Sigmoid colon (tissue), 6 donors: ENCODE measurements at regions not wholly inside any gene's neighbourhood (a gene's known extent, or its start where the extent isn't known, plus 50 kb on each side); places are given as distances from the start of the nearest gene placed in this dataset.

Experiments used
- DNase-seq: peaks from one replicate; pipeline ENCODE4 v3.0.0-alpha.2; 2019
- H3K27ac ChIP-seq, 4 donors: fragments of 200-600 bp; sonication (generic); one replicate each; pipeline ENCODE4 v1.5.1; 2016 to 2019; ENCODE audit warnings: mild to moderate bottlenecking in 1 of 4
- H3K27me3 ChIP-seq, 3 donors: fragments of 200-600 bp; sonication (generic); one replicate each; pipeline ENCODE4 v1.5.1; 2019; ENCODE audit warnings: mild to moderate bottlenecking in 1 of 3
- H3K36me3 ChIP-seq, 4 donors: fragments of 200-600 bp; sonication (generic); one replicate each; pipeline ENCODE4 v1.5.1; 2016 to 2019
- H3K4me1 ChIP-seq, 4 donors: fragments of 200-600 bp; sonication (generic); one replicate each; pipeline ENCODE4 v1.5.1; 2017 to 2019
- H3K4me3 ChIP-seq, 4 donors: fragments of 200-600 bp; sonication (generic); one replicate each; pipeline ENCODE4 v1.5.1; 2017 to 2019; ENCODE audit warnings: mild to moderate bottlenecking in 2 of 4, moderate library complexity in 1 of 4
- H3K9me3 ChIP-seq, 4 donors: fragments of 200-600 bp in 3 of 4; sonication (generic) in 3 of 4; one replicate each; pipeline versions ENCODE4 v1.5.1 to v1.6.1; 2013 to 2019
- CTCF ChIP-seq, 4 experiments: fragments of 450-650 bp in 3 of 4; fragments of 200-600 bp in 1 of 4; IDR thresholded peaks; one replicate each; pipeline ENCODE4 v1.5.1; 2016 to 2019; ENCODE audit warnings: antibody characterized with exemption in 4 of 4, mild to moderate bottlenecking in 3 of 4, moderate library complexity in 2 of 4
- EP300 ChIP-seq, 4 donors: sonication (generic); formaldehyde crosslinking; IDR thresholded peaks; one replicate each; pipeline ENCODE4 v1.6.1; 2017; ENCODE audit warnings: antibody characterized with exemption in 4 of 4
- POLR2A ChIP-seq, 2 donors: fragments of 450-650 bp; IDR thresholded peaks; one replicate each; pipeline ENCODE4 v1.6.1; 2016; ENCODE audit warnings: antibody characterized with exemption in 2 of 2, mild to moderate bottlenecking in 2 of 2, moderate library complexity in 2 of 2
- POLR2AphosphoS5 ChIP-seq, 4 donors: sonication (generic); formaldehyde crosslinking; IDR thresholded peaks; one replicate each; pipeline ENCODE4 v1.6.1; 2017; ENCODE audit warnings: antibody characterized with exemption in 4 of 4
- WGBS, 2 donors: extraction: QIAGEN DNeasy Blood & Tissue Kit; methylation state at CpG; one replicate each; pipeline ENCODE4 v1.1.7; 2013; 5-methylcytosine and 5-hydroxymethylcytosine counted together
- intact Hi-C: fragments of 100-400 bp; cut with DNase I; formaldehyde crosslinking; loops from one replicate; pipeline ENCODE4 v1.15.1; 2023
- donor health status: healthy with polysubstance abuse.
- donor health status: healthy.

- TF ChIP-seq POLR2A (IDR thresholded peaks at IDR 0.05) (no peak), POLR2AphosphoS5 (IDR thresholded peaks at IDR 0.05) (no peak), CTCF (IDR thresholded peaks at IDR 0.05) (no peak), EP300 (IDR thresholded peaks at IDR 0.05) (no peak)
- intact Hi-C loops = no loop called here
Measured at GRCh38 chr20:6473197-6473596, 294.3 kb upstream of the BMP2 start.

GRCh38 chr20:6471871-6472270, 295.6 kb upstream of the BMP2 start:
- TF ChIP-seq POLR2AphosphoS5 (IDR thresholded peaks at IDR 0.05) (no peak), POLR2A (IDR thresholded peaks at IDR 0.05) (no peak), CTCF (IDR thresholded peaks at IDR 0.05) (no peak), EP300 (IDR thresholded peaks at IDR 0.05) (no peak)
- 86 to 90% methylated on average over 1 of the region's 1 CpG for WGBS, 2 donors

More at GRCh38 chr20:6473197-6473596, 294.3 kb upstream of the BMP2 start:
- DNase-seq = no peak
- Histone ChIP-seq H3K36me3 (no peaks in the 10 kb centered on the region), H3K27me3 (no peaks in the 10 kb centered on the region), H3K9me3 (no peaks in the 10 kb centered on the region), H3K4me3 (no peak overlapping the region), H3K27ac (no peak overlapping the region), H3K4me1 (no peaks in the 10 kb centered on the region)

GRCh38 chr20:6471110-6471647, 296.3 kb upstream of the BMP2 start:
- H3K4me1 ChIP-seq = no peaks in the 10 kb centered on the region
- no peak overlapping the region for H3K4me3 ChIP-seq
- H3K9me3 ChIP-seq = no peaks in the 10 kb centered on the region
- DNase-seq = no peak
- H3K27ac ChIP-seq = no peak overlapping the region
- H3K36me3 ChIP-seq = no peaks in the 10 kb centered on the region
- 85 to 98% methylated on average over 5 of the region's 5 CpGs for WGBS, 2 donors
- no peaks in the 10 kb centered on the region for H3K27me3 ChIP-seq
- TF ChIP-seq EP300 (IDR thresholded peaks at IDR 0.05) = no peak
- TF ChIP-seq POLR2AphosphoS5 (IDR thresholded peaks at IDR 0.05) = no peak
- no peak for TF ChIP-seq CTCF (IDR thresholded peaks at IDR 0.05)
- TF ChIP-seq POLR2A (IDR thresholded peaks at IDR 0.05) = no peak
- intact Hi-C loops = no loop called here

More at GRCh38 chr20:6471871-6472270, 295.6 kb upstream of the BMP2 start:
- Histone ChIP-seq H3K4me1 (no peaks in the 10 kb centered on the region), H3K4me3 (no peak overlapping the region), H3K9me3 (no peaks in the 10 kb centered on the region), H3K27ac (no peak overlapping the region), H3K27me3 (no peaks in the 10 kb centered on the region), H3K36me3 (no peaks in the 10 kb centered on the region)
- no peak for DNase-seq
- intact Hi-C loops = no loop called here

GRCh38 chr20:6469695-6470094, 297.8 kb upstream of the BMP2 start:
- no peaks in the 10 kb centered on the region for H3K4me1 ChIP-seq
- no peaks in the 10 kb centered on the region for H3K9me3 ChIP-seq
- no peak overlapping the region for H3K4me3 ChIP-seq
- WGBS, 2 donors = 33 to 52% methylated on average over 4 of the region's 4 CpGs
- H3K27ac ChIP-seq = no peak overlapping the region
- intact Hi-C loops = no loop called here
- no peaks in the 10 kb centered on the region for H3K27me3 ChIP-seq
- H3K36me3 ChIP-seq = no peaks in the 10 kb centered on the region
- no peak for TF ChIP-seq EP300 (IDR thresholded peaks at IDR 0.05)
- no peak for TF ChIP-seq CTCF (IDR thresholded peaks at IDR 0.05)
- no peak for TF ChIP-seq POLR2A (IDR thresholded peaks at IDR 0.05)
- no peak for TF ChIP-seq POLR2AphosphoS5 (IDR thresholded peaks at IDR 0.05)
- no peak for DNase-seq
